ENCODE measurements at regions not wholly inside any gene's neighbourhood (a gene's known extent, or its start where the extent isn't known, plus 50 kb on each side); places are given as distances from the start of the nearest gene placed in this dataset.

DNA sequence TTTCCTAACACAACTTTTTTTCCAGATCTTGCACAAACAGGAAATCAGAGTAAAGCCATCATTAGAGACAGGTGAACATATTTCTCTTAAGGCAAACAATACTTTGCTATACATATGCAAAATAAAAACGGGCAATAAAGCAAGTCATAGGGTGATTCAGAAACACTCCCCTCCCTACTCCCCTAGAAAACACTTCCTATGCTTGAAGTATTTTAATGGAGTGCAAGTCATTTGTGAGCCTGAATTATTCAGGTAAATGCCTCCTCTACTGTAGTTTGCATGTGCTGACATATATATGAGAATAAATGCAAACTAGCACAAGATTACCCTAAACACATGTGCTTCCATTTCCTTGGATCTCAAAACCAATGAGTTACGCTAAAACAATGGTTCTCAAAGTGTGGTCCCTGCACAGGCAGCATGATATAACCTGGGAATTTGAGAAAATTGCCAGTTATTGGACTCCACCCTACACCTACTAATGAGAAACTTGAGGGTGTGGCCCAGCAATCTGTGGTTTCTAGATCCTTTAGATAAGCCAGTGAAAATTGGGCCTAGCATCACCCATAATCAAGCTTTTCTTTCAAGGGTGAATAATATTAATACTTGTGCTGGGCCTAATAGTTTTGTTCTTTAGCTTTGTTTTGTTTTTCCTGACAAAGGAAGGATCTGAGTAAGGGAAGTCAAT, 159.7 kb upstream of the BMP4 start:
- Mint-ChIP-seq H3K27me3 (ENCODE audit: low read depth) (no peaks in the 10 kb centered on the region), H3K9me3 (peaks cover 21% of the 10 kb centered on the region), H3K27ac (no peak overlapping the region), H3K4me1 (peaks cover 6% of the 10 kb centered on the region), H3K4me3 (no peak overlapping the region), H3K36me3 (no peaks in the 10 kb centered on the region)
- TF ChIP-seq, protein P1, sequence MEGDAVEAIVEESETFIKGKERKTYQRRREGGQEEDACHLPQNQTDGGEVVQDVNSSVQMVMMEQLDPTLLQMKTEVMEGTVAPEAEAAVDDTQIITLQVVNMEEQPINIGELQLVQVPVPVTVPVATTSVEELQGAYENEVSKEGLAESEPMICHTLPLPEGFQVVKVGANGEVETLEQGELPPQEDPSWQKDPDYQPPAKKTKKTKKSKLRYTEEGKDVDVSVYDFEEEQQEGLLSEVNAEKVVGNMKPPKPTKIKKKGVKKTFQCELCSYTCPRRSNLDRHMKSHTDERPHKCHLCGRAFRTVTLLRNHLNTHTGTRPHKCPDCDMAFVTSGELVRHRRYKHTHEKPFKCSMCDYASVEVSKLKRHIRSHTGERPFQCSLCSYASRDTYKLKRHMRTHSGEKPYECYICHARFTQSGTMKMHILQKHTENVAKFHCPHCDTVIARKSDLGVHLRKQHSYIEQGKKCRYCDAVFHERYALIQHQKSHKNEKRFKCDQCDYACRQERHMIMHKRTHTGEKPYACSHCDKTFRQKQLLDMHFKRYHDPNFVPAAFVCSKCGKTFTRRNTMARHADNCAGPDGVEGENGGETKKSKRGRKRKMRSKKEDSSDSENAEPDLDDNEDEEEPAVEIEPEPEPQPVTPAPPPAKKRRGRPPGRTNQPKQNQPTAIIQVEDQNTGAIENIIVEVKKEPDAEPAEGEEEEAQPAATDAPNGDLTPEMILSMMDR (IDR thresholded peaks at IDR 0.05; ENCODE audit: unreplicated experiment) = no peak
- no peak for DNase-seq (ENCODE audit: low spot score in 2 of 2, unreplicated experiment in 2 of 2)

DNA sequence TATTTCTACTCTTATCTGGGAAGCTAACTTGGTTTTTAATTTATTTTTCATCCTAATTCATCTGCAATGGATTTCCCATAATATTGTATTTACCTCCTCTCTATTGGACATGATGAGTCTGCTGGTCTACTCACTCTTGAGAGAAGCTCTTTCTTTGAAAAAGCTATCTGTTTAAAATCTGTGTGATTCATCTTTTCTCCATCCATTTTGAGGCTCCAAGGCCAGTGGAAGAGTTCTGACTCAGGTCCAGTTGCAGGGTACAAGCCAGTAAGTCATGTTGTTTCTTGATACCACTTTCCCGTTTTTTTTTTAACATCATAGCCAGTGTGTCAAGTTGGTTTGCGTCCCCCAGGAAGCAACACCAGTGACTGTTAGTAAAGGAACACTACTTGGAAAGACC, 160.3 kb upstream of the BMP4 start:
- Mint-ChIP-seq H3K27me3 (ENCODE audit: low read depth) (no peaks in the 10 kb centered on the region), H3K27ac (no peak overlapping the region), H3K4me3 (no peak overlapping the region), H3K9me3 (peaks cover 16% of the 10 kb centered on the region), H3K36me3 (no peaks in the 10 kb centered on the region), H3K4me1 (peaks cover 10% of the 10 kb centered on the region)
- no peak for DNase-seq (ENCODE audit: low spot score in 2 of 2, unreplicated experiment in 2 of 2)
- TF ChIP-seq, protein P1 (IDR thresholded peaks at IDR 0.05; ENCODE audit: unreplicated experiment) = no peak

DNA sequence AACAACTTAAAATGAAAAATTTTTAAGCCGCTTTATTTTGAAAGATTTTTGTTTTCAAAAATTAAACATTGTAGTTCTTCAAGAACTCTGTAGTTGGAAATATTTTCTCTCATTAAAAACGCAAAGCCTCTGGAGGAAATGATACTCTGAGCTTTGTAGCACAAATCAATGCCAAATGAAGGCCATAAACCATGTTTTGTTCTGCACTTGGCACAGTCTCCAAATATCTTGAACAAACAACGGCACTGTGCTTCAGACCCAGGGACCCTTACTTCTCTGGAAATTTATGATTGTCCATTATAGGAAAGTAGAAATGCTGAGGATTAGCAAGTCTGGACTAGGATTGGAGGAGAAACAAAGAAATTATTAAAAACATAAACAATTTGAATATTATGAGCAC, 160.8 kb upstream of the BMP4 start:
- H3K4me3 Mint-ChIP-seq = no peak overlapping the region
- no peak overlapping the region for H3K27ac Mint-ChIP-seq
- H3K27me3 Mint-ChIP-seq (ENCODE audit: low read depth) = no peaks in the 10 kb centered on the region
- H3K4me1 Mint-ChIP-seq = peaks cover 10% of the 10 kb centered on the region
- peaks cover 11% of the 10 kb centered on the region for H3K9me3 Mint-ChIP-seq
- H3K36me3 Mint-ChIP-seq = no peaks in the 10 kb centered on the region
- TF ChIP-seq, protein P1 (IDR thresholded peaks at IDR 0.05; ENCODE audit: unreplicated experiment) = no peak
- no peak for DNase-seq (ENCODE audit: low spot score in 2 of 2, unreplicated experiment in 2 of 2)

DNA sequence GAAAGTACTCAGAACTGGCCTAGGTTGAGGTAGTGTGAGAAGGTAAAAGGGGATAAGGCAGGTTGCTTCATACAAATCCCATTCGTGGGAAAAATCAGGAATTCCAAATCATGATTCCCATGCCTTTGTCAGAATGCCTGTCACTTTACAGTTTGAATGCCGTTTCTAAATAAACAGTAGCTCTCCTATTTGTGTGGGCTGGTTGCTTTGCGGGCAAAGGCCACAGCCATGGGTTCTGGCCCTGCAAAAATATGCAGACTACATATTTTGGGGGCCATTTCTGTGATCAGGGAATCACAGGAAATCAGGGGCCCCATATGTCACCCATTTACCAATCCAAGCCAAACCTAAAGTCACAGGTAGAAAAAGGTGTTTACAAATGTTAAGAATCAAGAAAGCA, 161.3 kb upstream of the BMP4 start:
- no peaks in the 10 kb centered on the region for H3K27me3 Mint-ChIP-seq (ENCODE audit: low read depth)
- no peaks in the 10 kb centered on the region for H3K36me3 Mint-ChIP-seq
- no peak for DNase-seq (ENCODE audit: low spot score in 2 of 2, unreplicated experiment in 2 of 2)
- no peak overlapping the region for H3K27ac Mint-ChIP-seq
- H3K4me1 Mint-ChIP-seq = peaks cover 10% of the 10 kb centered on the region
- H3K9me3 Mint-ChIP-seq = peaks cover 10% of the 10 kb centered on the region
- TF ChIP-seq, protein P1 (IDR thresholded peaks at IDR 0.05; ENCODE audit: unreplicated experiment) = no peak
- H3K4me3 Mint-ChIP-seq = no peak overlapping the region

DNA sequence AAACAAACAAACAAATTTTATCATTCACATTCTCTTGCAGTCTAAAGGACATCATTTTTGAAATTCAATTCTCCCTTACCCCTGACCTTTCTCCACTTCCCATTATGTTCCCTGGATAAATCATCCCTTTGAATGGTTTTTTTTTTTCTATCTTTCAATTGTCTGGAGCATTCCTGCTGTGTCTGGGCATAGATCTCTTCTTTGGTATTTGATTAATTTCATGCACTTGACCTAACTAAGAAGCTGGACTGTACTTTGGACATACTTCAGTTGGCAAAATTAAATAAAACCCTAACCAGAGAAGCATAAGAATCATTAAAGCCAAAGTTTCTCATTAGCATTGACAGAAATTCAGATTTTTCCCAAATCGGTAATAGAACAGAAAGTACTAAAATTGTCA, 163.6 kb upstream of the BMP4 start:
- TF ChIP-seq, protein P1 (IDR thresholded peaks at IDR 0.05; ENCODE audit: unreplicated experiment) = no peak

More for the DNA sequence above, 163.6 kb upstream of the BMP4 start:
- Mint-ChIP-seq H3K9me3 (peaks cover 4% of the 10 kb centered on the region), H3K27ac (no peak overlapping the region), H3K4me1 (peaks cover 10% of the 10 kb centered on the region), H3K36me3 (no peaks in the 10 kb centered on the region), H3K4me3 (no peak overlapping the region), H3K27me3 (ENCODE audit: low read depth) (no peaks in the 10 kb centered on the region)
- no peak for DNase-seq (ENCODE audit: low spot score in 2 of 2, unreplicated experiment in 2 of 2)

Measured in mesothelial cell of epicardium (in vitro differentiated cells).